Osteocyte (in vitro differentiated cells): ENCODE measurements at regions not wholly inside any gene's neighbourhood (a gene's known extent, or its start where the extent isn't known, plus 50 kb on each side); places are given as distances from the start of the nearest gene placed in this dataset.
A peak's percentile ranks its signal among the peaks of the same experiment; 100 is the strongest.
"Not testable (repeated sequence)": the region's sequence is repeated elsewhere in the genome, so short reads cannot be mapped to it uniquely, and the experiment has no call there.

Source experiments
- DNase-seq: peaks from one replicate; pipeline ENCODE4 v3.0.0; 2021; ENCODE audit warnings: mixed read lengths; ENCODE audit not compliant: unreplicated experiment; ENCODE audit errors: extremely low spot score
- H3K27ac Mint-ChIP-seq: one replicate; pipeline ENCODE4 v1.8.0; 2021; ENCODE audit warnings: mild to moderate bottlenecking, mixed read lengths; ENCODE audit not compliant: unreplicated experiment
- H3K27me3 Mint-ChIP-seq: one replicate; pipeline ENCODE4 v1.8.0; 2021; ENCODE audit warnings: mixed read lengths; ENCODE audit not compliant: unreplicated experiment
- H3K36me3 Mint-ChIP-seq: one replicate; pipeline ENCODE4 v1.8.0; 2021; ENCODE audit warnings: mixed read lengths; ENCODE audit not compliant: unreplicated experiment
- H3K4me1 Mint-ChIP-seq: one replicate; pipeline ENCODE4 v1.8.0; 2021; ENCODE audit warnings: mixed read lengths; ENCODE audit not compliant: unreplicated experiment
- H3K4me3 Mint-ChIP-seq: one replicate; pipeline ENCODE4 v1.8.0; 2021; ENCODE audit warnings: mild to moderate bottlenecking, moderate library complexity, mixed read lengths; ENCODE audit not compliant: unreplicated experiment
- H3K9me3 Mint-ChIP-seq: one replicate; pipeline ENCODE4 v1.8.0; 2021; ENCODE audit warnings: mixed read lengths; ENCODE audit not compliant: unreplicated experiment
- TF ChIP-seq, protein P1 (sequence below): fragments of 200-600 bp; sonication (generic); IDR thresholded peaks from 2 replicates; pipeline ENCODE4 v1.5.0; 2021; ENCODE audit warnings: antibody characterized with exemption, mild to moderate bottlenecking, moderate library complexity

DNA sequence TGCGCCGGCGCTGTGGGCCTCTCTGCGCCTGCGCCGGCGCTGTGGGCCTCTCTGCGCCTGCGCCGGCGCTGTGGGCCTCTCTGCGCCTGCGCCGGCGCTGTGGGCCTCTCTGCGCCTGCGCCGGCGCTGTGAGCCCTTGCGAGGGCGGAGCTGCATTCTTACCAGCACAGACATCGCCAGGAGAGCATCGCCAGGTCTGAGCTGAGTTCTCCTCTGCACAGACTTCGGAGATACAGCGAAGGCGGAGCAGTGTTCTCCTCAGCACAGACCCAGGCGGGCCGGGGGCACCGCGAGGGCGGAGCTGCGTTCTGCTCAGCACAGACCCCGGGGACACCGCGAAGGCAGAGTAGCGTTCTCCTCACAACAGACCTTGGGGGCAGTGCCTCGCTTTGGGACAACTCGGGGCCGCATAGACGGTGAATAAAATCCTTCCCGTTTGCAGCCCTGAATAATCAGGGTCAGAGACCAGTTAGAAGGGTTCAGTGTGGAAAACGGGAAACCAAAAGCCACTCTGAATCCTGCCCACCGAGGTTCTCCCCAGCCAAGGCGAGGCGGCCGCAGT, 1268.1 kb downstream of the FOXD4L5 start:
- peaks cover 26% of the 10 kb centered on the region for H3K9me3 Mint-ChIP-seq
- H3K4me3 Mint-ChIP-seq, DNase-seq, H3K27me3 Mint-ChIP-seq, H3K4me1 Mint-ChIP-seq, H3K27ac Mint-ChIP-seq, H3K36me3 Mint-ChIP-seq: not testable (repeated sequence)

- H3K4me3 Mint-ChIP-seq, H3K27me3 Mint-ChIP-seq, H3K36me3 Mint-ChIP-seq, H3K4me1 Mint-ChIP-seq, H3K27ac Mint-ChIP-seq: not testable (repeated sequence)
- H3K9me3 Mint-ChIP-seq: peaks cover 22% of the 10 kb centered on the region
- peak; percentile 85 for DNase-seq
Observed at GRCh38 chr9:64016246-64016645, 1268.8 kb downstream of the FOXD4L5 start.

GRCh38 chr9:64015136-64015535, 1269.9 kb downstream of the FOXD4L5 start:
- Mint-ChIP-seq H3K36me3 (no peaks in the 10 kb centered on the region), H3K27ac (no peak overlapping the region), H3K4me3 (no peak overlapping the region), H3K9me3 (peaks cover 19% of the 10 kb centered on the region), H3K27me3 (no peaks in the 10 kb centered on the region), H3K4me1 (no peaks in the 10 kb centered on the region)
- TF ChIP-seq, protein P1, sequence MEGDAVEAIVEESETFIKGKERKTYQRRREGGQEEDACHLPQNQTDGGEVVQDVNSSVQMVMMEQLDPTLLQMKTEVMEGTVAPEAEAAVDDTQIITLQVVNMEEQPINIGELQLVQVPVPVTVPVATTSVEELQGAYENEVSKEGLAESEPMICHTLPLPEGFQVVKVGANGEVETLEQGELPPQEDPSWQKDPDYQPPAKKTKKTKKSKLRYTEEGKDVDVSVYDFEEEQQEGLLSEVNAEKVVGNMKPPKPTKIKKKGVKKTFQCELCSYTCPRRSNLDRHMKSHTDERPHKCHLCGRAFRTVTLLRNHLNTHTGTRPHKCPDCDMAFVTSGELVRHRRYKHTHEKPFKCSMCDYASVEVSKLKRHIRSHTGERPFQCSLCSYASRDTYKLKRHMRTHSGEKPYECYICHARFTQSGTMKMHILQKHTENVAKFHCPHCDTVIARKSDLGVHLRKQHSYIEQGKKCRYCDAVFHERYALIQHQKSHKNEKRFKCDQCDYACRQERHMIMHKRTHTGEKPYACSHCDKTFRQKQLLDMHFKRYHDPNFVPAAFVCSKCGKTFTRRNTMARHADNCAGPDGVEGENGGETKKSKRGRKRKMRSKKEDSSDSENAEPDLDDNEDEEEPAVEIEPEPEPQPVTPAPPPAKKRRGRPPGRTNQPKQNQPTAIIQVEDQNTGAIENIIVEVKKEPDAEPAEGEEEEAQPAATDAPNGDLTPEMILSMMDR: no peak
- peak; percentile 83 for DNase-seq

DNA sequence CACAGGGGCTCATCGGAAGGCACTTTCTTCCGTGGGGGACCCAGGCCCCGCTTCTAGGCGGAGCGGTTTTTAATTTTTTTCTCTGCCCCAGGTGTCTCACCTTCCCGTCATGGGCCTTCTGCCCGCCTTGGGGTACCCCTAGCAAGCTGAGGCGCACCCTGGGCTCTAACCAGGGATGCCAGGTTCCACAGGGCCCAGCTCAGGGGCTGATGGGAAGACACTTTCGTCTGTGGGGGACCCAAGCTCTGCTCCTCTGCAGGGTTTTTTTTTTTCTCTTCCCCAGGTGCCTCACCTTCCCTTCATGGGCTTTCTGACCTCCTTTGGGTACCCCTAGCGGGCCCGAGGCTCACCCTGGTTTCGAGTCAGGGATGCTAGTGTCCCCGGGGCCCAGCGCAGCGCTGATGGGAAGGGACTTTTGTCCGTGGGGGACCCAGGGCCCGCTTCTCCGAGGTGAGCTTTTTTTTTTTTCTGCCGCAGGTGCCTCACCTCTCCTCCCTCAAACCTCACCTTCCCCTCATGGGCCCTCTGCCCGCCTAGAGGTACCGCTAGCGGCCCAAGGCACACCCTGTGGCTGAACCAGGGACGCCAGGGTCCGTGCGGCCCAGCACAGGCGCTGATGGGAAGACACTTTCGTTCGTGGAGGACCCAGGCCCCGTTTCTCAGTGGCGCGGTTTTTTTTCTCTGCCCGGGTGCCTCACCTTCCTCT, 1270.5 kb downstream of the FOXD4L5 start:
- peak; percentile 81 for DNase-seq
- H3K27ac Mint-ChIP-seq, H3K36me3 Mint-ChIP-seq, H3K27me3 Mint-ChIP-seq, H3K4me3 Mint-ChIP-seq, H3K4me1 Mint-ChIP-seq: not testable (repeated sequence)
- H3K9me3 Mint-ChIP-seq: peaks cover 13% of the 10 kb centered on the region

DNA sequence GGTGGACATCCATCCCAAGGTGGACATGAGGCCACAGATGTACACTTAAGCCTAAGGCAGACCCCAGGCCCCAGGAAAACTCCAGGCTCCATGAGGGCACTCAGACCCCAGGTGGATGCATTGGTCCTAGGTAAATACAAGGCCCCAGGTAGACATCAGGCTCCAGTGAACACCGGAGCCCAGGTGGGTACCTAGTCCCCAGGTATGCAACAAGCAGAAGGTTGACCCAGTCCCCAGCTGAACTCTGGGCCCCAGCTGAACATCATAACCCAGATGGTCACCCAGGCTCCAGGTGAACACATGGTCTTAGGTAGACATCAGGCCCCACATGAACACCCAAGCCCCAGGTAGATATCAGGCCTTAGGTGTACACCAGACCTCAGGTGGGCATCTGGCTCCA, 1271.9 kb downstream of the FOXD4L5 start:
- not testable (repeated sequence) for H3K27me3 Mint-ChIP-seq, H3K27ac Mint-ChIP-seq, H3K4me3 Mint-ChIP-seq, H3K4me1 Mint-ChIP-seq, H3K36me3 Mint-ChIP-seq, H3K9me3 Mint-ChIP-seq
- DNase-seq: peak; percentile 82

GRCh38 chr9:64012014-64012413, 1273.0 kb downstream of the FOXD4L5 start:
- H3K9me3 Mint-ChIP-seq, H3K27me3 Mint-ChIP-seq, H3K4me3 Mint-ChIP-seq, H3K27ac Mint-ChIP-seq, H3K36me3 Mint-ChIP-seq, H3K4me1 Mint-ChIP-seq: not testable (repeated sequence)
- DNase-seq: peak; percentile 72

DNA sequence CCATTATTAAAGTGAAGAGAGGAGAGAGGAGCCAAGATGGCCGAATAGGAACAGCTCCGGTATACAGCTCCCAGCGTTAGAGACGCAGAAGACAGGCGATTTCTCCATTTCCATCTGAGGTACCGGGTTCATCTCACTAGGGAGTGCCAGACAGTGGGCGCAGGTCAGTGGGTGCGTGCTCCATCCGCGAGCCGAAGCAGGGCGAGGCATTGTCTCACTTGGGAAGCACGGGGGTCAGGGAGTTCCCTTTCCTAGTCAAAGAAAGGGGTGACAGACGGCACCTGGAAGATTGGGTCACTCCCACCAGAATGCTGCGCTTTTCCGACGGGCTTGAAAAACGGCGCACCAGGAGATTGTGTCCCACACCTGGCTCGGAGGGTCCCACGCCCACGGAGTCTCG, 1305.3 kb downstream of the FOXD4L5 start:
- not testable (repeated sequence) for H3K27ac Mint-ChIP-seq, H3K9me3 Mint-ChIP-seq, H3K4me3 Mint-ChIP-seq, DNase-seq, H3K4me1 Mint-ChIP-seq, H3K36me3 Mint-ChIP-seq, H3K27me3 Mint-ChIP-seq
